HK-2 (cell line): ENCODE measurements at regions not wholly inside any gene's neighbourhood (a gene's known extent, or its start where the extent isn't known, plus 50 kb on each side); places are given as distances from the start of the nearest gene placed in this dataset.
"Not testable (repeated sequence)": the region's sequence is repeated elsewhere in the genome, so short reads cannot be mapped to it uniquely, and the experiment has no call there.

Experiments
- DNase-seq: peaks from one replicate; pipeline ENCODE4 v3.0.0-alpha.2; 2018; ENCODE audit not compliant: unreplicated experiment

- DNase-seq = not testable (repeated sequence)
These were observed 245.3 kb upstream of the MME start for GRCh38 chr3:154834831-154835230.

- no peak for DNase-seq
These were observed 250.2 kb upstream of the MME start for GRCh38 chr3:154829929-154830328.

- DNase-seq = no peak
These were observed 260.6 kb upstream of the MME start for GRCh38 chr3:154819491-154819890.

DNA sequence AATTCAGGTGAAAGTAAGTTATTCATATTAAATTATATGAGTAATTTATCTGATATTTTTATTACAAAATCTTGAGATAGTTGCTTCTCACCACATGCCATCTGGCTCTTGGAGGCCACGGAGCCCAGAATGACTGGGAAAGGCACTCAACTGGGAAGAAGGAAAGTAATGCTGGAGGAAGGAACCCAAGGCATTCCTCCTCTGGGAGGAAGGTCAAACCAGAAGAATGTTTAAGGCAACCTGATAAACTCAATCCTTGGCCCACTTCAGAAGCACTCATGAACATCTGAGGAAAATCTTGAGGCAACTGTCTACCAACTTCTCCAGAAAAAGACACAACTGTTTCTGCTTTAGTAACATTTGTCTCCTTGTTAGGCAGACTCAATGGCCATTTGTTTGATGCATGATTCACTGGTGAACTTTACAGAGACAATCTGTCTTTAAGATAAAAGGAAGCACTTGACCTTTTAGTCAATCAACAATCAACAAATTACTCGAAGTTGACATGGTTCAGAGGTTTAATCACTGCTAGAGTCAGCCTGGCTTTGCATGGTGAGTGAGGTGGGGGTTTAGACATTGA lies 261.4 kb upstream of the MME start:
- no peak for DNase-seq

GRCh38 chr3:154810017-154810416 lies 270.1 kb upstream of the MME start:
- DNase-seq = not testable (repeated sequence)

DNA sequence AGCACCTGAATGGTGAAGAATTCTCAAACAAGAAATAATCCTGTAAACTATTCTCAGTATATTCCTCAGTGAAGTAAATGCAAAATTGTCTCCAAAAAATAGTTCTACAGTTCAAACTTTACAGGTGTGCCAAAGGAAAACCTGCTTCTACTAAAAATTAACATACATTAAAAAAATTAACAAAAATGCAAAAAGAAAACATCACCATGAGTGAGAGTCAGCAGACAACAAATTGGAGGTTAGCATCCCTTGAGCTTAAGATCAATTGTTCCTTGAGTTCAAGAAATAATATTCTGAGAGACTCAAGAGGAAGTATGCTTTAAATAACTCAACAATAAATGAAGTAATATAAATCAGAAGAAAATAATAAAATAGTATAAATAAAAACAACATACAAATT lies 278.4 kb upstream of the MME start:
- no peak for DNase-seq

DNA sequence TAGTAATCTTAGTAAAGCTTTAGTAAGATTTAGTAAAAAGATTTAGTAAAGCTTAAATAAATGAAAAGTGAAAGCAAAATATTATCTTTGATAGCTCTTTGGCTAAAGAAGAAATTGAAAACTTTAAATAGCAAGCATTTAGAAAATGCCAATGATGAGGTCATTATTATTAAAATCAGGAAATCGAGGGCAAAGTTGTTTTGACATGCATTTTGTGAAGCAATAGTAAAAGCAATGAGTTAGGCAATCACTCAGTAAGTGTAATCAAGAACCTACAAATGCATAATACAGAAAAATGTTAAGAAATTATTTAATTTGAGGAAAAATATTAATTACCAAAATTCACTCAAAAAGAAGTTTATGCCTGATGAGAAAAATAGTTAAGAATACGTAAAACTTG lies 280.3 kb upstream of the MME start:
- no peak for DNase-seq

DNA sequence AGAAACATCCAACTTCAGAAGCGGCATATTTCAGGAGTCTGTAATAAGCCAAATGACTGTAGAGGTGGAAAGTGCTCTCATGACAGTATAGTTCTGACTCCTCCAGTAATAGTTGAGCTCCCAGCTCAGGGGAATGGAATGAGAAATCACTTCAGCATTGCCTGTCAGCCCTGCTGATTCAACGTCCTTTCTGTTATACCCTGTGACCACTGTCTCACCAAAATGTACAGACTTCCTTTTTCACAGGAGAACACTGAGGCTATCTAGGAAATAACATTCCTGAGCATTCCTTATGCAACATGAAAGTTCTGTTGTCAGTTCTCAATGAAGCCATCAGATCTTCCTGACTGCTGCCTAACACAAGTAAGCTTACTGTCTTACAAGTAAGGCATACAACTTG lies 284.5 kb upstream of the MME start:
- DNase-seq = peak; percentile 57

GRCh38 chr3:154794814-154795445 lies 285.2 kb upstream of the MME start:
- DNase-seq = no peak

- DNase-seq = no peak
These were observed 285.7 kb upstream of the MME start for GRCh38 chr3:154794391-154794790.

- no peak for DNase-seq
These were observed 287.3 kb upstream of the MME start for GRCh38 chr3:154792828-154793227.

DNA sequence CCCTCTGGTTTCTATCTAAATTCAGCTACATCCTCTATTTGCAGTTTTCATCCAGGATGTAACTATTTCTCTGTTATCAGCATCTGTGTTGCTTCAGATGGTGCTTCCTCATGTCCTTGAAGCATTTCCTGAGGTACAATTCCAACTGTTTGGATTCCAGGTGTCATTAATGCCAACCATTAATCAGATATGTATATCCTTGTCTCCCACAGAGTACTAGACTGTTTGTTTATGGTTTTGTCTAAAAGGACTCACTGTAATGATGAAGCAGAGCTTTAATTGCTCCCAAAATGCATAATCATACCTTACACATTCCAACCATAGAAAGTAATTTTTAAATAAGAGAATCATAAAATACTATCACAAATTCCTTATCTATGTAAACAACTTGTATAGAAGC lies 288.5 kb upstream of the MME start:
- no peak for DNase-seq

DNA sequence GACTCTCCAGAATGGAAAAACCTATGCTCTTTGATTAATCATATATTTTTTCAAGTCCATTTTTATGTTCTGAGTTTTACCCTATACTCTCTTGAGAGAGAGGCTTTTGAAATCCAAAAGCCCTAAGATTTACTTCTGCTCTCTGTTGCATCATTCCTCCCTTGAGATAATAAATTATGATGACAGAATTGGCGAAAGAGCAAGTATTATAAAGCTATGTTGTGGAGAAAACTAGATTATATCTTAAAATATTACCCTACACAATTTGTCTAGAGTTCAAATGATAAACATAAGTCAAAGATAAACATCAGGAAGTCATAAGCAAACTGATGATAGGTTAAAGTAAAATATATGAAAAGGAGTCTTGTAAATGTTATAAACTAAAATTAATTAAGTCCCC lies 293.4 kb upstream of the MME start:
- DNase-seq = no peak

DNA sequence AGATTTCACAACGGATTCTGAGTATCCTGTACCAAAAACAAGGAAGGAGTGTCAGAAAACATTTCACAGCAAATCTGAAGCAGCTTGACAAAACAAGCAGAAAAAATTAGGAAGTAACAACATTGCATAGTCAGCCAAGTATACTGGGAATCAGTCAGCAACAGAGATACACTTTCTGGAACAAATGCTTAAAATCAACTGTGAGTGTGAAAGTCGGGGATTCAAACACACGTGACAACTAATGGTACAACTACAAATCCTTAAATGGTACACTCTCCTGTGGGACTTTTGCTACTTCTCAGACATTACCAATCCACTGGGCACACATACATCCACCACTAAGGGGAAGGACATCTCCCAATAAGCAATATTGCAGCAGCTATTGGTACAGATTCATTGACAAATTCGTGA lies 296.6 kb upstream of the MME start:
- DNase-seq = no peak

DNA sequence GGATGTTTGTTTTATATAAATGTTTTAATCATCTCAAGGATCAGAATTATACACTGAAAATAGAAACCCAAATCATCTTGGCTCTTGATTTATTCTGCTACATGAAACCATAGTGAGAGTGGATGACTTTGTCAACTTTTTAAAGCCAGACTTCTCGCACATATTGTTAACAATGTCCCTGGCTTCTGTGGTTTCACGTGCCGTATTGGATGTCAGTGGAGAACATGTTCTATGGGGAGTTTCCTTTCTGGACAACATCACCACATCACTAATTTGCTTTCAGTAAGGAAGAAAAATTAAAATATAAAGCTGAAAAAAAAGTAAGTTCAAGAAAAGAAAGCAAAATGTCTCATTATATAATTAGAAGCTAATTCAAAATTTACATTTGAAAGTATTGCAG lies 297.1 kb upstream of the MME start:
- DNase-seq = no peak

- no peak for DNase-seq
These were observed 298.0 kb upstream of the MME start for GRCh38 chr3:154782151-154782550.

GRCh38 chr3:154781595-154781994 lies 298.5 kb upstream of the MME start:
- no peak for DNase-seq

GRCh38 chr3:154780263-154780662 lies 299.9 kb upstream of the MME start:
- no peak for DNase-seq

- DNase-seq = no peak
These were observed 300.5 kb upstream of the MME start for GRCh38 chr3:154779571-154779970.

- DNase-seq = no peak
These were observed 302.1 kb upstream of the MME start for GRCh38 chr3:154778057-154778456.

- no peak for DNase-seq
These were observed 303.4 kb upstream of the MME start for GRCh38 chr3:154776549-154777225.

GRCh38 chr3:154775821-154776548 lies 304.1 kb upstream of the MME start:
- DNase-seq = no peak
